Skeletal muscle cell (primary cell): ENCODE measurements at regions not wholly inside any gene's neighbourhood (a gene's known extent, or its start where the extent isn't known, plus 50 kb on each side); places are given as distances from the start of the nearest gene placed in this dataset.
A peak's percentile ranks its signal among the peaks of the same experiment; 100 is the strongest.

Source experiments
- DNase-seq: peaks from one replicate; pipeline ENCODE4 v3.0.0-alpha.2; 2010; ENCODE audit warnings: low read depth
- H3K4me3 ChIP-seq: 2 replicates; pipeline ENCODE4 v1.5.1; 2011; ENCODE audit warnings: low read depth, mild to moderate bottlenecking, control low read depth, low read length, moderate library complexity

GRCh38 chr2:74735009-74735408 is 81.0 kb downstream of the SEMA4F start:
- no peak overlapping the region for H3K4me3 ChIP-seq
- no peak for DNase-seq

GRCh38 chr2:74735564-74735963 is 81.5 kb downstream of the SEMA4F start:
- H3K4me3 ChIP-seq: no peak overlapping the region
- DNase-seq: no peak

- no peak overlapping the region for H3K4me3 ChIP-seq
- DNase-seq: no peak
Observed at GRCh38 chr2:74736589-74736988, 82.5 kb downstream of the SEMA4F start.

- no peak overlapping the region for H3K4me3 ChIP-seq
- no peak for DNase-seq
Observed at GRCh38 chr2:74738586-74738985, 84.5 kb downstream of the SEMA4F start.

GRCh38 chr2:74739129-74739528 is 85.1 kb downstream of the SEMA4F start:
- H3K4me3 ChIP-seq: no peak overlapping the region
- DNase-seq: no peak

- H3K4me3 ChIP-seq: no peak overlapping the region
- DNase-seq: no peak
Observed at GRCh38 chr2:74739733-74740241, 85.7 kb downstream of the SEMA4F start.

GRCh38 chr2:74740395-74740740 is 86.3 kb downstream of the SEMA4F start:
- H3K4me3 ChIP-seq: no peak overlapping the region
- DNase-seq: no peak

- H3K4me3 ChIP-seq: no peak overlapping the region
- peak; percentile 78 for DNase-seq
Observed at GRCh38 chr2:74740741-74741431, 86.8 kb downstream of the SEMA4F start.

GRCh38 chr2:74741629-74742028 is 87.6 kb downstream of the SEMA4F start:
- no peak for DNase-seq
- no peak overlapping the region for H3K4me3 ChIP-seq

GRCh38 chr2:74742471-74742870 is 88.4 kb downstream of the SEMA4F start:
- no peak for DNase-seq
- H3K4me3 ChIP-seq: no peak overlapping the region

- no peak for DNase-seq
- H3K4me3 ChIP-seq: no peak overlapping the region
Observed at GRCh38 chr2:74743039-74743438, 89.0 kb downstream of the SEMA4F start.

- DNase-seq: no peak
- H3K4me3 ChIP-seq: no peak overlapping the region
Observed at GRCh38 chr2:74743778-74744177, 89.7 kb downstream of the SEMA4F start.

- no peak for DNase-seq
- H3K4me3 ChIP-seq: no peak overlapping the region
Observed at GRCh38 chr2:74744731-74745515, 89.0 kb upstream of the HK2 start.

GRCh38 chr2:74745766-74746165 is 88.2 kb upstream of the HK2 start:
- DNase-seq: no peak
- no peak overlapping the region for H3K4me3 ChIP-seq

GRCh38 chr2:74746480-74746879 is 87.4 kb upstream of the HK2 start:
- no peak for DNase-seq
- H3K4me3 ChIP-seq: no peak overlapping the region

- peak; percentile 71 for DNase-seq
- no peak overlapping the region for H3K4me3 ChIP-seq
Observed at GRCh38 chr2:74747411-74748080, 86.4 kb upstream of the HK2 start.

- no peak for DNase-seq
Observed at GRCh38 chr2:74748665-74749064, 85.3 kb upstream of the HK2 start.

GRCh38 chr2:74749432-74749831 is 84.5 kb upstream of the HK2 start:
- H3K4me3 ChIP-seq: no peak overlapping the region
- DNase-seq: no peak

More at GRCh38 chr2:74748665-74749064, 85.3 kb upstream of the HK2 start:
- no peak overlapping the region for H3K4me3 ChIP-seq

- DNase-seq: no peak
Observed at GRCh38 chr2:74751981-74752851, 81.7 kb upstream of the HK2 start.

More at GRCh38 chr2:74751981-74752851, 81.7 kb upstream of the HK2 start:
- no peak overlapping the region for H3K4me3 ChIP-seq
